NCI-H460 (cell line): ENCODE measurements at regions not wholly inside any gene's neighbourhood (a gene's known extent, or its start where the extent isn't known, plus 50 kb on each side); places are given as distances from the start of the nearest gene placed in this dataset.
"Not testable (repeated sequence)": the region's sequence is repeated elsewhere in the genome, so short reads cannot be mapped to it uniquely, and the experiment has no call there.

Experiments used
- DNase-seq: peaks from one replicate; pipeline ENCODE4 v3.0.0-alpha.2; 2016; ENCODE audit warnings: low read depth; ENCODE audit errors: extremely low read depth

GRCh38 chr11:57871231-57871630, 109.6 kb downstream of the CTNND1 start:
- no peak for DNase-seq

- DNase-seq, result no peak
Observed at GRCh38 chr11:57873196-57873911, 111.8 kb downstream of the CTNND1 start.

- no peak for DNase-seq
Observed at GRCh38 chr11:57874981-57875380, 113.4 kb downstream of the CTNND1 start.

GRCh38 chr11:57881647-57882046, 120.0 kb downstream of the CTNND1 start:
- no peak for DNase-seq

- no peak for DNase-seq
Observed at GRCh38 chr11:57883630-57884029, 122.0 kb downstream of the CTNND1 start.

GRCh38 chr11:57885298-57886050, 123.9 kb downstream of the CTNND1 start:
- DNase-seq, result no peak

GRCh38 chr11:57888386-57888785, 126.8 kb downstream of the CTNND1 start:
- no peak for DNase-seq

GRCh38 chr11:57890521-57890920, 128.9 kb downstream of the CTNND1 start:
- DNase-seq, result no peak

GRCh38 chr11:57893200-57893599, 130.5 kb upstream of the OR9Q1 start:
- not testable (repeated sequence) for DNase-seq

GRCh38 chr11:57896361-57897145, 127.1 kb upstream of the OR9Q1 start:
- no peak for DNase-seq

GRCh38 chr11:57899378-57899777, 124.3 kb upstream of the OR9Q1 start:
- no peak for DNase-seq

- DNase-seq, result no peak
Observed at GRCh38 chr11:57900320-57900719, 123.4 kb upstream of the OR9Q1 start.

- no peak for DNase-seq
Observed at GRCh38 chr11:57901278-57901677, 122.4 kb upstream of the OR9Q1 start.

- no peak for DNase-seq
Observed at GRCh38 chr11:57901756-57902155, 121.9 kb upstream of the OR9Q1 start.

- no peak for DNase-seq
Observed at GRCh38 chr11:57903011-57903410, 120.7 kb upstream of the OR9Q1 start.

GRCh38 chr11:57903441-57904123, 120.1 kb upstream of the OR9Q1 start:
- peak; percentile 0 for DNase-seq

- DNase-seq, result no peak
Observed at GRCh38 chr11:57904376-57904775, 119.3 kb upstream of the OR9Q1 start.

- no peak for DNase-seq
Observed at GRCh38 chr11:57905439-57905838, 118.2 kb upstream of the OR9Q1 start.

- DNase-seq, result not testable (repeated sequence)
Observed at GRCh38 chr11:57908399-57908798, 115.3 kb upstream of the OR9Q1 start.

- not testable (repeated sequence) for DNase-seq
Observed at GRCh38 chr11:57911522-57911921, 112.2 kb upstream of the OR9Q1 start.
